DND-41 (cell line): ENCODE measurements at regions not wholly inside any gene's neighbourhood (a gene's known extent, or its start where the extent isn't known, plus 50 kb on each side); places are given as distances from the start of the nearest gene placed in this dataset.

Experiments used
- EZH2 ChIP-seq: IDR thresholded peaks from 3 replicates; pipeline ENCODE4 v1.6.1; 2012; ENCODE audit warnings: borderline replicate concordance, low read depth, mild to moderate bottlenecking, moderate library complexity, low read length, inconsistent platforms; ENCODE audit not compliant: severe bottlenecking
- TF ChIP-seq, protein P1 (sequence below): IDR thresholded peaks from 2 replicates; pipeline ENCODE4 v1.5.1; 2012; ENCODE audit warnings: borderline replicate concordance, low read length, moderate library complexity, mild to moderate bottlenecking; ENCODE audit not compliant: poor library complexity, severe bottlenecking; ENCODE audit errors: extremely low read depth

DNA sequence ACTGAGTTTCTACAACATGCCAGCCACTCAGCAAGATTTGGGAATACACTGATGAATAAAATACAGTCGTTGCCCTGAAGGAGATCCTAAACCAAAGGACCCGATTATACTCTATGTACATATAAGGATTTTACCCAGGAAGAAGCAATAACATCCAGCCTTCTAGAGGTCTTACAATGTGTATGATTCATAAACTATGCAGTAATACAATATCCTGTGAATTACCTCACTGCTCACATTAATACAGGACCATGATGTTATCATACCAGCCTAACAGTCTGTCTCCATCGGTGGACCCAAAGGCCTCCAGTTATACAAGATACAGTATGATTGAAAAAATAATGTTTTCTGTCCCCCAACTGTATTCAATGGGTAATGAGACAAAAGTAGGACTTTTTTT lies 310.5 kb upstream of the TRPM3 start:
- TF ChIP-seq, protein P1, sequence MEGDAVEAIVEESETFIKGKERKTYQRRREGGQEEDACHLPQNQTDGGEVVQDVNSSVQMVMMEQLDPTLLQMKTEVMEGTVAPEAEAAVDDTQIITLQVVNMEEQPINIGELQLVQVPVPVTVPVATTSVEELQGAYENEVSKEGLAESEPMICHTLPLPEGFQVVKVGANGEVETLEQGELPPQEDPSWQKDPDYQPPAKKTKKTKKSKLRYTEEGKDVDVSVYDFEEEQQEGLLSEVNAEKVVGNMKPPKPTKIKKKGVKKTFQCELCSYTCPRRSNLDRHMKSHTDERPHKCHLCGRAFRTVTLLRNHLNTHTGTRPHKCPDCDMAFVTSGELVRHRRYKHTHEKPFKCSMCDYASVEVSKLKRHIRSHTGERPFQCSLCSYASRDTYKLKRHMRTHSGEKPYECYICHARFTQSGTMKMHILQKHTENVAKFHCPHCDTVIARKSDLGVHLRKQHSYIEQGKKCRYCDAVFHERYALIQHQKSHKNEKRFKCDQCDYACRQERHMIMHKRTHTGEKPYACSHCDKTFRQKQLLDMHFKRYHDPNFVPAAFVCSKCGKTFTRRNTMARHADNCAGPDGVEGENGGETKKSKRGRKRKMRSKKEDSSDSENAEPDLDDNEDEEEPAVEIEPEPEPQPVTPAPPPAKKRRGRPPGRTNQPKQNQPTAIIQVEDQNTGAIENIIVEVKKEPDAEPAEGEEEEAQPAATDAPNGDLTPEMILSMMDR, result no peak
- TF ChIP-seq EZH2, result no peak
